NB4 (cell line): ENCODE measurements at regions not wholly inside any gene's neighbourhood (a gene's known extent, or its start where the extent isn't known, plus 50 kb on each side); places are given as distances from the start of the nearest gene placed in this dataset.
"Not testable (repeated sequence)": the region's sequence is repeated elsewhere in the genome, so short reads cannot be mapped to it uniquely, and the experiment has no call there.

Experiments
- DNase-seq: peaks from one replicate; pipeline ENCODE4 v3.0.0; 2010; ENCODE audit warnings: low read depth
- H3K4me3 ChIP-seq: one replicate; pipeline ENCODE4 v1.5.1; 2011; ENCODE audit warnings: mild to moderate bottlenecking, low read depth, low read length, moderate library complexity
- MYC ChIP-seq: IDR thresholded peaks from 2 replicates; pipeline ENCODE4 v1.6.1; 2011; ENCODE audit warnings: low read depth, low read length
- POLR2A ChIP-seq: IDR thresholded peaks from 2 replicates; pipeline ENCODE4 v1.6.1; 2011; ENCODE audit warnings: mild to moderate bottlenecking; ENCODE audit not compliant: insufficient read length; ENCODE audit errors: extremely low read depth
- TF ChIP-seq, protein P1 (sequence below): IDR thresholded peaks from one replicate; pipeline ENCODE4 v1.5.1; 2012; ENCODE audit warnings: low read depth, low read length
- TF ChIP-seq, protein P2 (sequence below): IDR thresholded peaks from 2 replicates; pipeline ENCODE4 v1.6.1; 2011; ENCODE audit warnings: low read depth, low read length

DNA sequence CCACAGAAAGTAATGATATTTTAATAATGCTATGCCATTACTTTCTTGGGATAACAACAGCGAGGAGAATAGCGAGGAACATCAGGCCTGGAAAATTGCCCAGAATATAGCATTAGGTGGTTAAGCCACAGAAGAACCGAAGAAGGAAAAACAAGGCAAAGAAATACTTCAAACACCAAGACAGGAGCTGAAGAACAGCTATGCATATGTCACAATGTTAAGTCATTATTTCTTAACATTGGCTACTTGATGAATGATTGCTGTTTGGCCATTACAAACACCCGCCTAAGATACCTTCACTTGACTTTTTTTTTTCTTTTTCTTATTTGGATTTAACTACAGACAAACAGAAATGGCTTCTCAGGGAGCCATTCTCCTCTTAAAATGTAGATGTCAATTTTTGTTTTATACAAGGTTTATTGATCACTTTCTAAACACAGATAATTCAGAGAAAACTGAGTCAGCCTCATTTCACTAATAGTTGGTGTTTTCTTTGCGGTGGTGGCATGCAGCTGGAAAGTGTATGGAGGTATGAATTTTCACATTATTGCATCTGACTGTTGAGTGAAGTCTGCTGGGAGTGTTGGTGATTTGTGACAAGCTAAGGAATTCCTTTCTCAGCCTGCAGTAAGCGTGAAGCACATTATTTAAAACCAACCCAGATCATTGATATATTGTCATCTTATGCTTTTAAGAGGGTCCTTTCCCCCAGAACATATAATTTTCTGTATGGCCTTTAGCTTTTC is 705.7 kb upstream of the NR2F2 start:
- H3K4me3 ChIP-seq: no peak overlapping the region
- TF ChIP-seq POLR2A (no peak), MYC (no peak)
- TF ChIP-seq, protein P1, sequence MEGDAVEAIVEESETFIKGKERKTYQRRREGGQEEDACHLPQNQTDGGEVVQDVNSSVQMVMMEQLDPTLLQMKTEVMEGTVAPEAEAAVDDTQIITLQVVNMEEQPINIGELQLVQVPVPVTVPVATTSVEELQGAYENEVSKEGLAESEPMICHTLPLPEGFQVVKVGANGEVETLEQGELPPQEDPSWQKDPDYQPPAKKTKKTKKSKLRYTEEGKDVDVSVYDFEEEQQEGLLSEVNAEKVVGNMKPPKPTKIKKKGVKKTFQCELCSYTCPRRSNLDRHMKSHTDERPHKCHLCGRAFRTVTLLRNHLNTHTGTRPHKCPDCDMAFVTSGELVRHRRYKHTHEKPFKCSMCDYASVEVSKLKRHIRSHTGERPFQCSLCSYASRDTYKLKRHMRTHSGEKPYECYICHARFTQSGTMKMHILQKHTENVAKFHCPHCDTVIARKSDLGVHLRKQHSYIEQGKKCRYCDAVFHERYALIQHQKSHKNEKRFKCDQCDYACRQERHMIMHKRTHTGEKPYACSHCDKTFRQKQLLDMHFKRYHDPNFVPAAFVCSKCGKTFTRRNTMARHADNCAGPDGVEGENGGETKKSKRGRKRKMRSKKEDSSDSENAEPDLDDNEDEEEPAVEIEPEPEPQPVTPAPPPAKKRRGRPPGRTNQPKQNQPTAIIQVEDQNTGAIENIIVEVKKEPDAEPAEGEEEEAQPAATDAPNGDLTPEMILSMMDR: no peak
- TF ChIP-seq, protein P2, sequence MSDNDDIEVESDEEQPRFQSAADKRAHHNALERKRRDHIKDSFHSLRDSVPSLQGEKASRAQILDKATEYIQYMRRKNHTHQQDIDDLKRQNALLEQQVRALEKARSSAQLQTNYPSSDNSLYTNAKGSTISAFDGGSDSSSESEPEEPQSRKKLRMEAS: no peak
- DNase-seq: no peak

DNA sequence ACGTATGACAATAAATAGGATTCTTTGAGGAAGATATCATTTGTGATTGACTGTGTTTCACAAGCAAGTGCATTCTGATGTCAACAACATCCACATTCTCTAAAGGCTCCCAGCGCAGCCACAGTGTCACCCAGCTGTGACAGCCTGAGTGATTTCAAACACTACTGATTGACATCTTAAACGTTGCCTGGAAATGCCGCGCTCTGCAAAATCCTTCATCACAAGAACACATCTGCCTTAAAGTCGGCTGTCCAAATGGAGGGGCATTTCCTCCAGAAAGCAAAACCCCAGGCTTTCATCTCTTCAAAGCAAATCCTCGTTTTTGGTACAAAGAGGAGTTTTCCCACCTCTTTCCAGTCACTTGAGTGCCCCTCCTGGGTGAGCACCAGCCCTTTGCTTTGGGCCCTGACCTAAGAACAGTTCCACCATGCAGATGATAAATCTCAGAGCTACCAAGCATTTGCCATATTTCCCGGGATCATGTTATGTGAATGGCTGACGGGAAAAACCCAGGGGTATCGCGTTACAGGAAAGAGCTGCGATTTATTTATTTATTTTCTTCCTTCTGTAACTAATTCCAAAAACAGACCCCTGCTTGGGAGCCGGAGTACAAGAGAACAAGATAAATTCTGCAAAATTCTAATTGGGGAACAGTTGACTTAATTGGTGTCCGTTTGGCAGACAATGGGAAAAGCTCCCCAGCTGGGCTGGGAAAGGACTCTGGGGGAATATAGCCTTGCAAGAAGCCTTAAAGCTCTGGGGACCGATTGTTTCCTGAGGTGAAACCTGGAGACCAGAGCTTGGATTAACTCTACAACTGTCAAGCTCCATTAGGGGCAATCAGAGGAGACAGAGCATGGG is 703.8 kb upstream of the NR2F2 start:
- DNase-seq: no peak
- no peak overlapping the region for H3K4me3 ChIP-seq
- TF ChIP-seq, protein P2: no peak
- TF ChIP-seq MYC: no peak
- no peak for TF ChIP-seq POLR2A
- TF ChIP-seq, protein P1: no peak

DNA sequence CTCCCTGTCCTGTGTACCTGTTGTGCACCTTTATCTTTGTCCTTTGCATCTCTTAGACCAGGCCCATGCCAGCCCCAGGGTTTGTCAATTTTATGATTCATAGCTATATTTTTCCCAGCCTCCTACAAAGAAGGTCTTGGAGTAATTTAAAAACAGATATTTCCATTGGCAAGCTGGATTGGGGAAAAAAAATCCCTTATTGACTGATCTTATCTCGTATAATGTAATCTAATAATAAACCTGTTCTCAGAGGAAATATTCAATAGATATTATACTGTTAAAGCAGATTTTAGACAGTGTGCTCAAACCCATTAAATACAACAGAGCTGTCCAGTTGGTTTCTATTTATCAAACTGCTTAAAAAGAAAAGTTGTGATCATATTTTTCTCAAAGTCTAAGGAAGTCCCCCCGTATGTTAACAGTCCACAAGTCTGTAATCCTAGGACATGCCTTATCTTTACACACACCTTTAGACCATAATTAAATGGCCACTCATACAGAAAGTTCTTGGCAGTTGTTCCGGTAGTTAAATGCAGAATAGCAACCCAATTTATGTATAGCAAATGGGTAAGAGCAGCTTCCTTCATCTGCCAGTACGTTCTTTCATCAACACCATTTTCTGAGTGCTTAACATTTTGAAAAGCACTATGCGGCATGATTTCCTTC is 700.9 kb upstream of the NR2F2 start:
- TF ChIP-seq, protein P2: no peak
- TF ChIP-seq MYC (no peak), POLR2A (no peak)
- TF ChIP-seq, protein P1: no peak
- no peak for DNase-seq
- no peak overlapping the region for H3K4me3 ChIP-seq

DNA sequence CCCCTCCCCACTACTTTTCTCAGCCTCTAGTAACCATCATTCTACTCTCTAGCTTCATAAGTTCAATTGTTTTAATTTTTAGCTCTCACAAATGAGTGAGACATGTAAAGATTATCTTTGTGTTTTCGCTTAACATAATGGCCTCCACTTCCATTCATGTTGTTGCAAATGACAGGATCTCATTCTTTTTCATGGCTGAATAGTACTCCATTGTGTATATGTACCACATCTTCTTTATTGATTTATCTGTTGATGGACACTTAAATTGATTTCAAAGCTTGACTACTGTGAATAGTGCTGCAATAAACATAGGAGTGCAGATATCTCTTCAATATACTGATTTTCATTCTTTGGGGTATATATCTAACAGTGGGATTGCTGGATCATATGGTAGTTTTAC is 699.8 kb upstream of the NR2F2 start:
- no peak for DNase-seq
- H3K4me3 ChIP-seq: no peak overlapping the region
- TF ChIP-seq MYC: no peak
- TF ChIP-seq, protein P2: no peak

DNA sequence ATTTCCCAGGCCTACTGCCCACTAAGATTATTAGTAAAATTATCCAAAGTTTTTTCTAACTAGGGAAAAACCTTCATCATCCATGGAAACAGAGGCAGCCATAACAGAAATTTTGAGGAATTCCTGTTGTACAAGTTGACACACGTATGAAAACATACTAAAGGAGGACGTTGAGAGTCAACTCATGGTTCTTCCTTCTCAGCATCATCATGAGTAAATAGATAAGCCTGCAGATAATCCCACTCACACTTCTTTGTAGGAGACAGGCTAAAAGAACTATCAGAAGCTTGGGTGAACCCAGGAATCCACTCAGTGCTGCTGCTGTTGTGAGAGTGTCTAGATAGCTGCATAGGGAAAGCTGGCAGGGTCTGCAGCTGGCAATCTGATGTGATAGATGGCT is 694.8 kb upstream of the NR2F2 start:
- no peak overlapping the region for H3K4me3 ChIP-seq
- DNase-seq: no peak
- TF ChIP-seq, protein P2: no peak
- TF ChIP-seq POLR2A (no peak), MYC (no peak)
- TF ChIP-seq, protein P1: no peak

DNA sequence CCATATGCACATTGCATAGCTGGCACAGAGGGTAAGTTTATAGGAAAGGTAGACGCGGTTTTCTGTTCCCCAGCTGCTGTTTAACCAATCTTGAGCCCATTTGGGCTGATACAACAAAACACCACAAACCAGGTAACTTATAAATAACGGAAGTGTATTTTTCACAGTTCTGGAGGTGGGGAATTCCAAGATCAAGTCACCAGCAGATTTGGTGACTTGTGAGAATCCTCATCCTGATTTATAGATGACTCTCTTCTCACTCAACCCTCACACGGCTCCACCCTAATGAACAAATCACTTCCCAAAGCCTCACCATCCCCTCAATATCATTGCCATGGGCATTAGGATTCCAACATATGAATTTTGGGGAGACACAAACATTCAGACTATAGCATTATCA is 694.4 kb upstream of the NR2F2 start:
- no peak for DNase-seq

DNA sequence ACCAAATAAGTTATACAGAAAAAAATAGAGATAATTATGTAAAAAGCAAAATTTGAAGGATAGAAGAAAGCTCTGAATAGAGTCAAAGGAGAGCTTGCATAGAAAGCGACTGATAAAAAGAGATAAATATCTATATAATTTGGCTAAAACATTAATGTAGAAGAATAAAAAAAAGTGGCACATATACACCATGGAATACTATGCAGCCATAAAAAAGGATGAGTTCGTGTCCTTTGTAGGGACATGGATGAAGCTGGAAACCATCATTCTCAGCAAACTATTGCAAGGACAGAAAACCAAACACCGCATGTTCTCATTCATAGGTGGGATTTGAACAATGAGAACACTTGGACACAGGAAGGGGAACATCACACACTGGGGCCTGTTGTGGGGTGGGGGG is 693.3 kb upstream of the NR2F2 start:
- H3K4me3 ChIP-seq, DNase-seq: not testable (repeated sequence)

More for the DNA sequence above, 694.4 kb upstream of the NR2F2 start:
- TF ChIP-seq, protein P2: no peak
- no peak for TF ChIP-seq MYC
- no peak for TF ChIP-seq POLR2A
- no peak overlapping the region for H3K4me3 ChIP-seq
